GM23338 (cell line): ENCODE measurements at regions not wholly inside any gene's neighbourhood (a gene's known extent, or its start where the extent isn't known, plus 50 kb on each side); places are given as distances from the start of the nearest gene placed in this dataset.

Experiments
- ATAC-seq: fragments of 200-7000 bp; cut with Tn5 transposase; 3 replicates; pipeline ENCODE4 v1.9.1; 2020
- DNase-seq: peaks from one replicate; pipeline ENCODE4 v3.0.0-alpha.2; 2015; ENCODE audit warnings: low spot score
- H2AFZ ChIP-seq: fragments of 200-600 bp; sonication (generic); 2 replicates; pipeline ENCODE4 v1.8.0; 2016; ENCODE audit warnings: antibody characterized with exemption, mild to moderate bottlenecking, moderate library complexity
- H3F3A ChIP-seq: fragments of 200-600 bp; sonication (generic); replicated peaks from 2 replicates; pipeline ENCODE4 v1.8.0; 2017; ENCODE audit warnings: antibody characterized with exemption, mixed run types, low read depth
- H3K27ac ChIP-seq: fragments of 200-600 bp; sonication (generic); 2 replicates; pipeline ENCODE4 v1.6.1; 2016; ENCODE audit warnings: low read depth
- H3K27me3 ChIP-seq: fragments of 200-600 bp; sonication (generic); 2 replicates; pipeline ENCODE4 v1.8.0; 2016; ENCODE audit warnings: mild to moderate bottlenecking, mixed run types, moderate library complexity; ENCODE audit not compliant: insufficient read depth
- H3K36me3 ChIP-seq: fragments of 200-600 bp; sonication (generic); 2 replicates; pipeline ENCODE4 v1.8.0; 2016; ENCODE audit warnings: mild to moderate bottlenecking; ENCODE audit not compliant: insufficient read depth
- H3K4me1 ChIP-seq: fragments of 200-600 bp; sonication (generic); 2 replicates; pipeline ENCODE4 v1.8.0; 2016; ENCODE audit warnings: mild to moderate bottlenecking, moderate library complexity; ENCODE audit not compliant: insufficient read depth
- H3K4me2 ChIP-seq: fragments of 200-600 bp; sonication (generic); 2 replicates; pipeline ENCODE4 v1.7.1; 2017; ENCODE audit warnings: mixed run types
- H3K4me3 ChIP-seq: fragments of 200-600 bp; sonication (generic); 2 replicates; pipeline ENCODE4 v1.6.1; 2016; ENCODE audit warnings: mixed run types
- H3K79me2 ChIP-seq: fragments of 200-600 bp; sonication (generic); replicated peaks from 2 replicates; pipeline ENCODE4 v1.8.0; 2017; ENCODE audit warnings: mild to moderate bottlenecking; ENCODE audit not compliant: insufficient read depth
- H3K9me2 ChIP-seq: fragments of 200-600 bp; sonication (generic); 2 replicates; pipeline ENCODE4 v1.8.0; 2017; ENCODE audit not compliant: insufficient read depth
- H4K20me1 ChIP-seq: fragments of 200-600 bp; sonication (generic); replicated peaks from 2 replicates; pipeline ENCODE4 v1.8.0; 2017; ENCODE audit warnings: mild to moderate bottlenecking; ENCODE audit not compliant: insufficient read depth
- H3K27ac Mint-ChIP-seq: 2 replicates; pipeline ENCODE4 v1.8.0; 2020; ENCODE audit warnings: inconsistent platforms, mild to moderate bottlenecking, moderate library complexity, mixed read lengths
- H3K27me3 Mint-ChIP-seq: 3 replicates; pipeline ENCODE4 v1.8.0; 2022; ENCODE audit warnings: low read depth, mild to moderate bottlenecking, moderate library complexity, mixed read lengths, inconsistent platforms; ENCODE audit not compliant: insufficient read depth, poor library complexity
- H3K36me3 Mint-ChIP-seq: 3 replicates; pipeline ENCODE4 v1.8.0; 2021; ENCODE audit warnings: low read depth, mild to moderate bottlenecking, inconsistent platforms, moderate library complexity, mixed read lengths
- H3K4me1 Mint-ChIP-seq: 3 replicates; pipeline ENCODE4 v1.8.0; 2020; ENCODE audit warnings: mild to moderate bottlenecking, inconsistent platforms, mixed read lengths
- H3K4me3 Mint-ChIP-seq: 3 replicates; pipeline ENCODE4 v1.8.0; 2021; ENCODE audit warnings: moderate library complexity, mild to moderate bottlenecking, inconsistent platforms, mixed read lengths
- H3K9me3 Mint-ChIP-seq: 3 replicates; pipeline ENCODE4 v1.8.0; 2020; ENCODE audit warnings: moderate library complexity, mild to moderate bottlenecking, inconsistent platforms, mixed read lengths
- CTCF ChIP-seq, 2 experiments: fragments of 200-600 bp in 1 of 2; sonication (generic) in 1 of 2; conservative IDR thresholded peaks; 2 replicates each; pipeline versions ENCODE4 v1.5.1 to v1.6.1; 2016 to 2017; ENCODE audit warnings: antibody characterized with exemption in 2 of 2, low read depth in 2 of 2, mild to moderate bottlenecking in 2 of 2, moderate library complexity in 1 of 2
- JUNB ChIP-seq: IDR thresholded peaks from one replicate; pipeline ENCODE4 v1.6.1; 2016; ENCODE audit warnings: antibody characterized with exemption; ENCODE audit not compliant: unreplicated experiment
- NANOG ChIP-seq: IDR thresholded peaks from 2 replicates; pipeline ENCODE4 v1.6.1; 2016; ENCODE audit warnings: antibody characterized with exemption, borderline replicate concordance
- ZNF462 ChIP-seq: fragments of 250-450 bp; sonication (Bioruptor Pico); IDR thresholded peaks from 2 replicates; pipeline ENCODE4 v1.5.0; 2020; ENCODE audit warnings: mild to moderate bottlenecking, moderate library complexity

GRCh38 chr16:29313559-29314048, 92.9 kb downstream of the NPIPB11 start:
- no peak overlapping the region for H3K27ac ChIP-seq
- no peak overlapping the region for H3K4me3 ChIP-seq
- TF ChIP-seq CTCF (conservative IDR thresholded peaks at IDR 0.05; ENCODE audit: low read depth in 2 of 2) (no peak), NANOG (no peak), ZNF462 (CRISPR knock-in tag) (no peak), JUNB (no peak)

More at GRCh38 chr16:29313559-29314048, 92.9 kb downstream of the NPIPB11 start:
- Histone ChIP-seq H4K20me1 (no peaks in the 10 kb centered on the region), H2AFZ (no peak overlapping the region), H3K79me2 (no peaks in the 10 kb centered on the region), H3K27me3 (no peaks in the 10 kb centered on the region), H3K9me2 (no peaks in the 10 kb centered on the region), H3K4me2 (no peak overlapping the region), H3K4me1 (no peaks in the 10 kb centered on the region), H3F3A (no peaks in the 10 kb centered on the region), H3K36me3 (no peaks in the 10 kb centered on the region)
- no peaks in the 10 kb centered on the region for H3K9me3 Mint-ChIP-seq
- no peak for ATAC-seq
- no peak overlapping the region for H3K27ac Mint-ChIP-seq
- no peak for DNase-seq
- H3K36me3 Mint-ChIP-seq: no peaks in the 10 kb centered on the region
- H3K4me1 Mint-ChIP-seq: peaks cover 17% of the 10 kb centered on the region
- peaks cover 9% of the 10 kb centered on the region for H3K27me3 Mint-ChIP-seq
- H3K4me3 Mint-ChIP-seq: no peak overlapping the region
